ENCODE measurements at regions not wholly inside any gene's neighbourhood (a gene's known extent, or its start where the extent isn't known, plus 50 kb on each side); places are given as distances from the start of the nearest gene placed in this dataset.
A peak's percentile ranks its signal among the peaks of the same experiment; 100 is the strongest.
"Not testable (repeated sequence)": the region's sequence is repeated elsewhere in the genome, so short reads cannot be mapped to it uniquely, and the experiment has no call there.

- DNase-seq: no peak
Measured at GRCh38 chr14:87815121-87815520, 177.9 kb downstream of the GALC start.

GRCh38 chr14:87813686-87814085, 179.3 kb downstream of the GALC start:
- no peak for DNase-seq

- no peak for DNase-seq
Measured at GRCh38 chr14:87813211-87813610, 179.8 kb downstream of the GALC start.

GRCh38 chr14:87811246-87811645, 181.7 kb downstream of the GALC start:
- no peak for DNase-seq

GRCh38 chr14:87810711-87811110, 182.3 kb downstream of the GALC start:
- no peak for DNase-seq

- no peak for DNase-seq
Measured at GRCh38 chr14:87809261-87809660, 183.7 kb downstream of the GALC start.

GRCh38 chr14:87805315-87805723, 187.7 kb downstream of the GALC start:
- peak in 7 of 56 donors; percentile 0 to 23 (median 3) for DNase-seq

GRCh38 chr14:87800216-87800615, 192.8 kb downstream of the GALC start:
- DNase-seq: no peak

GRCh38 chr14:87799400-87799799, 193.6 kb downstream of the GALC start:
- no peak for DNase-seq

- DNase-seq: no peak
Measured at GRCh38 chr14:87797001-87797400, 196.0 kb downstream of the GALC start.

GRCh38 chr14:87794561-87794960, 198.4 kb downstream of the GALC start:
- no peak for DNase-seq

- no peak for DNase-seq
Measured at GRCh38 chr14:87785897-87786296, 207.1 kb downstream of the GALC start.

- DNase-seq: no peak
Measured at GRCh38 chr14:87784386-87784785, 208.6 kb downstream of the GALC start.

- DNase-seq: no peak
Measured at GRCh38 chr14:87783071-87783470, 209.9 kb downstream of the GALC start.

- no peak for DNase-seq
Measured at GRCh38 chr14:87772854-87773253, 220.1 kb downstream of the GALC start.

GRCh38 chr14:87767567-87767901, 225.4 kb downstream of the GALC start:
- no peak for DNase-seq

- DNase-seq: no peak
Measured at GRCh38 chr14:87758876-87759275, 234.1 kb downstream of the GALC start.

GRCh38 chr14:87756661-87757060, 236.3 kb downstream of the GALC start:
- no peak for DNase-seq

- no peak for DNase-seq
Measured at GRCh38 chr14:87754520-87755223, 238.3 kb downstream of the GALC start.

GRCh38 chr14:87748558-87748957, 244.4 kb downstream of the GALC start:
- no peak for DNase-seq

- DNase-seq: peak in 4 of 56 donors; percentile 0 to 2 (median 0)
Measured at GRCh38 chr14:87745507-87746118, 247.4 kb downstream of the GALC start.

- not testable (repeated sequence) for DNase-seq
Measured at GRCh38 chr14:87734577-87735360, 258.2 kb downstream of the GALC start.

GRCh38 chr14:87733115-87733514, 259.9 kb downstream of the GALC start:
- not testable (repeated sequence) for DNase-seq

Measured in amygdala (tissue), 56 donors.